ENCODE measurements at regions not wholly inside any gene's neighbourhood (a gene's known extent, or its start where the extent isn't known, plus 50 kb on each side); places are given as distances from the start of the nearest gene placed in this dataset.

- no peak for TF ChIP-seq CTCF (tag by site-specific recombination; IDR thresholded peaks at IDR 0.05)
- TF ChIP-seq ZNF560 (tag by site-specific recombination; IDR thresholded peaks at IDR 0.05; ENCODE audit: borderline replicate concordance) = no peak
- TF ChIP-seq ZNF654 (tag by site-specific recombination; IDR thresholded peaks at IDR 0.05; ENCODE audit: low read depth) = no peak
- no peak for TF ChIP-seq ATF2 (tag by site-specific recombination; IDR thresholded peaks at IDR 0.05; ENCODE audit: low read depth)
Observed at GRCh38 chr10:63761243-63761642, 240.0 kb downstream of the REEP3 start.
